GOT3 (cell line): ENCODE measurements at regions not wholly inside any gene's neighbourhood (a gene's known extent, or its start where the extent isn't known, plus 50 kb on each side); places are given as distances from the start of the nearest gene placed in this dataset.

Source experiments
- DNase-seq: peaks from one replicate; lab custom pipeline; 2025; ENCODE audit warnings: mixed read lengths; lab: John Stamatoyannopoulos, UW

- no peak for DNase-seq
Observed at GRCh38 chr4:185862340-185862739, 50.3 kb upstream of the SORBS2 start.

GRCh38 chr4:185863946-185864345, 52.0 kb upstream of the SORBS2 start:
- no peak for DNase-seq

GRCh38 chr4:185865901-185866328, 53.9 kb upstream of the SORBS2 start:
- DNase-seq, result no peak

GRCh38 chr4:185867770-185868169, 55.8 kb upstream of the SORBS2 start:
- no peak for DNase-seq

GRCh38 chr4:185868983-185869382, 57.0 kb upstream of the SORBS2 start:
- DNase-seq, result no peak

- DNase-seq, result no peak
Observed at GRCh38 chr4:185869427-185869826, 57.4 kb upstream of the SORBS2 start.

GRCh38 chr4:185870366-185870765, 58.4 kb upstream of the SORBS2 start:
- DNase-seq, result no peak

GRCh38 chr4:185872747-185873380, 60.9 kb upstream of the SORBS2 start:
- no peak for DNase-seq

GRCh38 chr4:185874516-185875230, 62.7 kb upstream of the SORBS2 start:
- DNase-seq, result no peak

GRCh38 chr4:185875316-185875907, 63.4 kb upstream of the SORBS2 start:
- DNase-seq, result no peak

GRCh38 chr4:185878633-185879032, 66.6 kb upstream of the SORBS2 start:
- DNase-seq, result no peak

GRCh38 chr4:185879666-185880312, 67.8 kb upstream of the SORBS2 start:
- DNase-seq, result no peak

- DNase-seq, result no peak
Observed at GRCh38 chr4:185880571-185880970, 68.6 kb upstream of the SORBS2 start.

- DNase-seq, result no peak
Observed at GRCh38 chr4:185881430-185881829, 69.4 kb upstream of the SORBS2 start.

- no peak for DNase-seq
Observed at GRCh38 chr4:185883591-185883990, 71.6 kb upstream of the SORBS2 start.

GRCh38 chr4:185885075-185885474, 73.1 kb upstream of the SORBS2 start:
- no peak for DNase-seq

GRCh38 chr4:185885604-185886003, 73.6 kb upstream of the SORBS2 start:
- DNase-seq, result no peak

- no peak for DNase-seq
Observed at GRCh38 chr4:185886832-185887524, 75.0 kb upstream of the SORBS2 start.

- DNase-seq, result no peak
Observed at GRCh38 chr4:185888676-185889075, 76.7 kb upstream of the SORBS2 start.

GRCh38 chr4:185889585-185889984, 77.6 kb upstream of the SORBS2 start:
- DNase-seq, result no peak

- DNase-seq, result no peak
Observed at GRCh38 chr4:185890196-185890595, 78.2 kb upstream of the SORBS2 start.

GRCh38 chr4:185892165-185892564, 80.2 kb upstream of the SORBS2 start:
- DNase-seq, result no peak
